ENCODE measurements at regions not wholly inside any gene's neighbourhood (a gene's known extent, or its start where the extent isn't known, plus 50 kb on each side); places are given as distances from the start of the nearest gene placed in this dataset.

DNA sequence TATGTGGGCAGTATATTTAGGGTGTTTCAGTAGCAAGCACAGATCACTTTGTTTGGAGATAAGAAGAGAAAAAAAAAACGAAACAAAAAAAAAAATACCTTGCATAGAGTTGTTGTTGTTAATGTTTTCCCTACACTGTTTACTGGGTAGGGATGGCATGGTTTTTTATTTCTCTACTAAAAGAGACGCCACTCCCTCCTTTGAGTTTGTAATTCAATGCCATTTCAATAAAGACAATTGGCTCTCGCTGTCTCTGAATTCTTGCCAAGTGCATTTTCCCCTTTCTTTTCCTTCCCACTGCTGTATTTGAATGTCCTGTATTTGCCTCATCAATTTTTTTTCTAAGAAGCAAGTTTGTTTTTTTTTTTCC, 213.9 kb upstream of the UBASH3B start:
- Histone ChIP-seq H3K36me3 (no peaks in the 10 kb centered on the region), H3K4me1 (peaks cover 0 to 25% (median 3%) of the 10 kb centered on the region in 3 donors), H3K4me3 (peak overlapping the region in 3 of 4 donors; percentile 45 to 61 (median 48)), H3K9me3 (no peaks in the 10 kb centered on the region), H3K27ac (peak overlapping the region; percentile 33 to 83 (median 51)), H3K27me3 (peaks cover 0 to 37% (median 0%) of the 10 kb centered on the region in 4 donors)
- DNase-seq, result no peak
- WGBS, 2 donors, result 10 to 14% methylated on average over 3 of the region's 3 CpGs
- intact Hi-C loops (cut with DNase I), result no loop called here
- TF ChIP-seq CTCF (IDR thresholded peaks at IDR 0.05), result no peak
- TF ChIP-seq POLR2A (IDR thresholded peaks at IDR 0.05), result no peak

GRCh38 chr11:122440811-122441665, 214.5 kb upstream of the UBASH3B start:
- H3K27me3 ChIP-seq, result peaks cover 0 to 37% (median 0%) of the 10 kb centered on the region in 4 donors
- H3K27ac ChIP-seq, result peak overlapping the region; percentile 33 to 83 (median 51)
- peak overlapping the region; percentile 15 to 61 (median 46) for H3K4me3 ChIP-seq
- intact Hi-C loops (cut with DNase I), result no loop called here
- TF ChIP-seq CTCF (IDR thresholded peaks at IDR 0.05) (no peak), POLR2A (IDR thresholded peaks at IDR 0.05) (no peak)
- peaks cover 0 to 25% (median 3%) of the 10 kb centered on the region in 3 donors for H3K4me1 ChIP-seq
- H3K9me3 ChIP-seq, result no peaks in the 10 kb centered on the region
- H3K36me3 ChIP-seq, result no peaks in the 10 kb centered on the region
- 1 to 5% methylated on average over 26 to 27 of the region's 28 CpGs for WGBS, 2 donors
- DNase-seq, result no peak

DNA sequence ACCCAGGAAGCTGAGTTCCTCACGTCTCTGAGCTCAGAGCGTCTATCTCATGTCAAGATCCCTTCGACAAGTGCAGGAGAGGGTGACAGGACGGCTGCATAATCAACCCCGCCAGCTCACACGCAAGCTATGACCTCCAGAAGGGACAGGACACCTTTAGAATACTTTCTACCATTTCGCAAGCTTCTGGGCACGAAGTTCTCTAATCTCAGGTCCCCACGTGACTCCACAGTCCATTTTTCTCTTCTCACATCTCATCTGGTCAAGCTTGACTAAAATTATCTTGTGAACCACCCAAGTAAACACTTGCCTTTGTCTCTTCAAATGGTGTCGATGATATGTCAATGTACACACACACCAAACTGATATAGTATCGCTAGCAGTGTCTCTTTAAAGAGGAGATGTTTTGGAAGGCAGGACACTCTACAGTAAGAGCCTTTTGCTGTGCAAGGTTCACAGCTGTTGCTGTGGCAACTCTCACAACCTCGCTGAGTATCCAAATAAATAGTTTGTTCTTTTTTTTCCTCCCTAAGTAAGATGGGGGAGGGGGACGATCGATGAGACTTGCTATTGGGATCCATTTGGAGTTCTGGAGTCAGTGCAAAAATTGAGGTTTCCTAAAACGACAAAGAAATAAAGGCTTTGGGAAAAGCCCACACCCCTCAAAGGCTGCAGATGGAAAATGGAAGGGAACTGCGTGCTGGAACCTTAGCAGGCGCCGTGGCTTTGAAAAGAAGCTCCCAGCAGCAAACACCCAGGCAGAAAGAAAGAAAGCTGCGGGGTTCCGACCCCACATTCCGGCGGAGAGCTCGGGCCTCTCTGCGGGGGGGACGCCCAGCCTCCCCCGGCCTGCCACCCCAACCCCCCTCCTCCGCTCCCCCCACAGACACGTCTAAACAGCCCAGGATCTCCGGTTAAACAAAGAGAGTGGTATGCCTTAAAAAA, 215.4 kb upstream of the UBASH3B start:
- Histone ChIP-seq H3K27ac (peak overlapping the region; percentile 2 to 83 (median 52)), H3K4me3 (peak overlapping the region; percentile 15 to 61 (median 46)), H3K27me3 (peaks cover 0 to 37% (median 0%) of the 10 kb centered on the region in 4 donors), H3K4me1 (peaks cover 0 to 25% (median 3%) of the 10 kb centered on the region in 3 donors), H3K36me3 (no peaks in the 10 kb centered on the region), H3K9me3 (no peaks in the 10 kb centered on the region)
- TF ChIP-seq POLR2A (IDR thresholded peaks at IDR 0.05), result no peak
- no peak for TF ChIP-seq CTCF (IDR thresholded peaks at IDR 0.05)
- WGBS, 2 donors, result 13 to 25% methylated on average over 22 to 26 of the region's 29 CpGs
- intact Hi-C loops (cut with DNase I), result no loop called here
- DNase-seq, result no peak

GRCh38 chr11:122436188-122436555, 219.3 kb upstream of the UBASH3B start:
- WGBS, 2 donors, result 69 to 78% methylated on average over 3 of the region's 3 CpGs
- no peak for DNase-seq
- Histone ChIP-seq H3K27me3 (peaks cover 0 to 24% (median 0%) of the 10 kb centered on the region in 4 donors), H3K36me3 (no peaks in the 10 kb centered on the region), H3K4me1 (peaks cover 0 to 16% (median 3%) of the 10 kb centered on the region in 3 donors), H3K27ac (no peak overlapping the region), H3K4me3 (no peak overlapping the region), H3K9me3 (no peaks in the 10 kb centered on the region)
- TF ChIP-seq CTCF (IDR thresholded peaks at IDR 0.05) (no peak), POLR2A (IDR thresholded peaks at IDR 0.05) (no peak)
- intact Hi-C loops (cut with DNase I), result no loop called here
